SJCRH30 (cell line): ENCODE measurements at regions not wholly inside any gene's neighbourhood (a gene's known extent, or its start where the extent isn't known, plus 50 kb on each side); places are given as distances from the start of the nearest gene placed in this dataset.
"Not testable (repeated sequence)": the region's sequence is repeated elsewhere in the genome, so short reads cannot be mapped to it uniquely, and the experiment has no call there.

ENCODE experiments used
- DNase-seq, 2 experiments: peaks; one replicate each; pipeline ENCODE4 v3.0.0-alpha.2; 2015 to 2020
- H3K27ac ChIP-seq: fragments of 250-450 bp; sonication (Bioruptor Pico); 2 replicates; pipeline ENCODE4 v1.5.1; 2020; ENCODE audit warnings: mild to moderate bottlenecking, moderate library complexity
- H3K27me3 ChIP-seq: fragments of 250-450 bp; sonication (Bioruptor Pico); 2 replicates; pipeline ENCODE4 v1.5.1; 2020; ENCODE audit warnings: mild to moderate bottlenecking, moderate library complexity
- H3K36me3 ChIP-seq: fragments of 250-450 bp; sonication (Bioruptor Pico); 2 replicates; pipeline ENCODE4 v1.5.1; 2020; ENCODE audit warnings: mild to moderate bottlenecking, moderate library complexity
- H3K4me1 ChIP-seq: fragments of 250-450 bp; sonication (Bioruptor Pico); 2 replicates; pipeline ENCODE4 v1.5.1; 2020; ENCODE audit warnings: mild to moderate bottlenecking, moderate library complexity
- H3K4me3 ChIP-seq: fragments of 250-450 bp; sonication (Bioruptor Pico); 2 replicates; pipeline ENCODE4 v1.5.1; 2020; ENCODE audit warnings: mild to moderate bottlenecking, moderate library complexity
- H3K9me3 ChIP-seq: fragments of 250-450 bp; sonication (Bioruptor Pico); replicated peaks from 2 replicates; pipeline ENCODE4 v1.5.1; 2020; ENCODE audit warnings: mild to moderate bottlenecking, moderate library complexity

GRCh38 chr18:56443166-56443907 is 195.1 kb downstream of the TXNL1 start:
- Histone ChIP-seq H3K36me3 (no peaks in the 10 kb centered on the region), H3K27ac (no peak overlapping the region), H3K27me3 (no peaks in the 10 kb centered on the region), H3K4me3 (no peak overlapping the region), H3K9me3 (no peaks in the 10 kb centered on the region), H3K4me1 (no peaks in the 10 kb centered on the region)
- DNase-seq: no peak

- DNase-seq, H3K4me3 ChIP-seq, H3K4me1 ChIP-seq, H3K27me3 ChIP-seq, H3K36me3 ChIP-seq, H3K9me3 ChIP-seq, H3K27ac ChIP-seq: not testable (repeated sequence)
These were observed 199.9 kb downstream of the TXNL1 start for GRCh38 chr18:56438480-56438879.

GRCh38 chr18:56436651-56437050 is 201.7 kb downstream of the TXNL1 start:
- Histone ChIP-seq H3K9me3 (no peaks in the 10 kb centered on the region), H3K36me3 (no peaks in the 10 kb centered on the region), H3K4me1 (no peaks in the 10 kb centered on the region), H3K27me3 (no peaks in the 10 kb centered on the region), H3K4me3 (no peak overlapping the region), H3K27ac (no peak overlapping the region)
- no peak for DNase-seq

GRCh38 chr18:56433919-56434318 is 204.5 kb downstream of the TXNL1 start:
- Histone ChIP-seq H3K9me3 (no peaks in the 10 kb centered on the region), H3K36me3 (no peaks in the 10 kb centered on the region), H3K4me3 (no peak overlapping the region), H3K27me3 (no peaks in the 10 kb centered on the region), H3K27ac (no peak overlapping the region), H3K4me1 (no peaks in the 10 kb centered on the region)
- DNase-seq: no peak

- Histone ChIP-seq H3K4me3 (no peak overlapping the region), H3K36me3 (no peaks in the 10 kb centered on the region), H3K27ac (no peak overlapping the region), H3K4me1 (no peaks in the 10 kb centered on the region), H3K9me3 (no peaks in the 10 kb centered on the region), H3K27me3 (no peaks in the 10 kb centered on the region)
- no peak for DNase-seq
These were observed 206.8 kb downstream of the TXNL1 start for GRCh38 chr18:56431551-56431950.

GRCh38 chr18:56423626-56424025 is 214.8 kb downstream of the TXNL1 start:
- Histone ChIP-seq H3K27me3 (no peaks in the 10 kb centered on the region), H3K9me3 (no peaks in the 10 kb centered on the region), H3K4me1 (no peaks in the 10 kb centered on the region), H3K4me3 (no peak overlapping the region), H3K27ac (no peak overlapping the region), H3K36me3 (no peaks in the 10 kb centered on the region)
- DNase-seq: no peak

GRCh38 chr18:56421647-56422046 is 216.7 kb downstream of the TXNL1 start:
- H3K4me1 ChIP-seq: no peaks in the 10 kb centered on the region
- no peaks in the 10 kb centered on the region for H3K36me3 ChIP-seq
- no peak overlapping the region for H3K4me3 ChIP-seq
- DNase-seq: no peak
- H3K27me3 ChIP-seq: no peaks in the 10 kb centered on the region
- no peaks in the 10 kb centered on the region for H3K9me3 ChIP-seq
- H3K27ac ChIP-seq: no peak overlapping the region

GRCh38 chr18:56420868-56421267 is 217.5 kb downstream of the TXNL1 start:
- H3K4me3 ChIP-seq: not testable (repeated sequence)

GRCh38 chr18:56414357-56414756 is 224.0 kb downstream of the TXNL1 start:
- no peak overlapping the region for H3K27ac ChIP-seq
- no peaks in the 10 kb centered on the region for H3K27me3 ChIP-seq
- H3K4me3 ChIP-seq: no peak overlapping the region
- no peaks in the 10 kb centered on the region for H3K36me3 ChIP-seq
- H3K9me3 ChIP-seq: no peaks in the 10 kb centered on the region
- no peak for DNase-seq
- no peaks in the 10 kb centered on the region for H3K4me1 ChIP-seq

More at GRCh38 chr18:56420868-56421267, 217.5 kb downstream of the TXNL1 start:
- not testable (repeated sequence) for H3K27ac ChIP-seq, DNase-seq, H3K4me1 ChIP-seq, H3K36me3 ChIP-seq, H3K9me3 ChIP-seq, H3K27me3 ChIP-seq

GRCh38 chr18:56413862-56414261 is 224.5 kb downstream of the TXNL1 start:
- no peaks in the 10 kb centered on the region for H3K4me1 ChIP-seq
- H3K9me3 ChIP-seq: no peaks in the 10 kb centered on the region
- no peak overlapping the region for H3K27ac ChIP-seq
- H3K27me3 ChIP-seq: no peaks in the 10 kb centered on the region
- DNase-seq: no peak
- H3K36me3 ChIP-seq: no peaks in the 10 kb centered on the region
- no peak overlapping the region for H3K4me3 ChIP-seq

- H3K4me3 ChIP-seq: no peak overlapping the region
These were observed 225.4 kb downstream of the TXNL1 start for GRCh38 chr18:56412951-56413350.

GRCh38 chr18:56409736-56410135 is 228.7 kb downstream of the TXNL1 start:
- H3K4me1 ChIP-seq: no peaks in the 10 kb centered on the region

More at GRCh38 chr18:56412951-56413350, 225.4 kb downstream of the TXNL1 start:
- DNase-seq: no peak
- Histone ChIP-seq H3K4me1 (no peaks in the 10 kb centered on the region), H3K36me3 (no peaks in the 10 kb centered on the region), H3K27me3 (no peaks in the 10 kb centered on the region), H3K27ac (no peak overlapping the region), H3K9me3 (no peaks in the 10 kb centered on the region)

GRCh38 chr18:56407646-56408180 is 230.7 kb downstream of the TXNL1 start:
- Histone ChIP-seq H3K9me3 (no peaks in the 10 kb centered on the region), H3K4me1 (no peaks in the 10 kb centered on the region), H3K27me3 (no peaks in the 10 kb centered on the region), H3K27ac (no peak overlapping the region), H3K36me3 (no peaks in the 10 kb centered on the region), H3K4me3 (no peak overlapping the region)
- DNase-seq: no peak

More at GRCh38 chr18:56409736-56410135, 228.7 kb downstream of the TXNL1 start:
- Histone ChIP-seq H3K36me3 (no peaks in the 10 kb centered on the region), H3K4me3 (no peak overlapping the region), H3K9me3 (no peaks in the 10 kb centered on the region), H3K27ac (no peak overlapping the region), H3K27me3 (no peaks in the 10 kb centered on the region)
- DNase-seq: no peak

GRCh38 chr18:56402872-56403516 is 235.4 kb downstream of the TXNL1 start:
- H3K9me3 ChIP-seq: no peaks in the 10 kb centered on the region
- H3K27me3 ChIP-seq: no peaks in the 10 kb centered on the region
- no peaks in the 10 kb centered on the region for H3K36me3 ChIP-seq
- no peaks in the 10 kb centered on the region for H3K4me1 ChIP-seq
- DNase-seq: no peak
- H3K27ac ChIP-seq: no peak overlapping the region
- H3K4me3 ChIP-seq: no peak overlapping the region

- Histone ChIP-seq H3K4me3 (no peak overlapping the region), H3K27me3 (no peaks in the 10 kb centered on the region), H3K9me3 (no peaks in the 10 kb centered on the region), H3K27ac (no peak overlapping the region), H3K36me3 (no peaks in the 10 kb centered on the region), H3K4me1 (no peaks in the 10 kb centered on the region)
- DNase-seq: no peak
These were observed 244.5 kb downstream of the TXNL1 start for GRCh38 chr18:56393870-56394269.
